Panc1 (cell line): ENCODE measurements at regions not wholly inside any gene's neighbourhood (a gene's known extent, or its start where the extent isn't known, plus 50 kb on each side); places are given as distances from the start of the nearest gene placed in this dataset.

Source experiments
- ATAC-seq: fragments of 200-7000 bp; cut with Tn5 transposase; 2 replicates; pipeline ENCODE4 v1.9.1; 2020; ENCODE audit warnings: mild to moderate bottlenecking, moderate library complexity
- BruUV-seq: library from RNA; stranded (reverse); fragments of 400-500 nt; replicated peaks from 2 replicates; lab custom pipeline; 2021; lab: Mats Ljungman, UMichigan
- CTCF ChIA-PET: fragments of 300-600 bp; sonication (Branson Sonifier 250); formaldehyde crosslinking; loops from one replicate; lab custom pipeline; 2022; ENCODE audit warnings: antibody characterized with exemption; lab: Charles Lee
- POLR2A ChIA-PET: fragments of 300-600 bp; sonication (Branson Sonifier 250); formaldehyde crosslinking; loops from one replicate; lab custom pipeline; 2022; ENCODE audit warnings: antibody characterized with exemption; lab: Charles Lee
- DNase-seq: peaks from one replicate; pipeline ENCODE4 v3.0.0-alpha.2; 2010; ENCODE audit warnings: low read depth, low spot score
- H3K27ac ChIP-seq: 2 replicates; pipeline ENCODE4 v1.5.1; 2011; ENCODE audit warnings: mild to moderate bottlenecking, low read length, inconsistent platforms
- H3K27me3 ChIP-seq: fragments of 200-500 bp; sonication (Bioruptor generic); 2 replicates; pipeline ENCODE4 v1.6.0; 2014; ENCODE audit warnings: low read length, inconsistent platforms; ENCODE audit not compliant: control insufficient read depth, insufficient read depth
- H3K36me3 ChIP-seq: fragments of 200-500 bp; sonication (Bioruptor generic); 2 replicates; pipeline ENCODE4 v1.5.1; 2014; ENCODE audit warnings: inconsistent platforms, mild to moderate bottlenecking, low read length, moderate library complexity; ENCODE audit not compliant: control insufficient read depth, insufficient read depth
- H3K4me1 ChIP-seq: 2 replicates; pipeline ENCODE4 v1.5.1; 2011; ENCODE audit warnings: inconsistent platforms, mild to moderate bottlenecking, low read length, moderate library complexity; ENCODE audit not compliant: control insufficient read depth, insufficient read depth
- H3K4me3 ChIP-seq, 2 experiments: 2 replicates each; pipeline ENCODE4 v1.5.1; 2011 to 2012; ENCODE audit warnings: low read depth in 2 of 2, low read length in 2 of 2, mild to moderate bottlenecking in 2 of 2, inconsistent platforms in 1 of 2, moderate library complexity in 1 of 2
- H3K9me3 ChIP-seq: fragments of 200-500 bp; sonication (Bioruptor generic); 2 replicates; pipeline ENCODE4 v1.5.1; 2014; ENCODE audit warnings: low read depth, mild to moderate bottlenecking, inconsistent platforms, low read length, moderate library complexity; ENCODE audit not compliant: control insufficient read depth, insufficient read depth
- POLR2AphosphoS5 ChIP-seq: IDR thresholded peaks from 2 replicates; pipeline ENCODE4 v1.6.1; 2012; ENCODE audit warnings: mild to moderate bottlenecking, low read depth, low read length, moderate library complexity
- SIN3A ChIP-seq: IDR thresholded peaks from 2 replicates; pipeline ENCODE4 v1.6.1; 2012; ENCODE audit warnings: low read depth, mild to moderate bottlenecking, low read length, moderate library complexity, borderline replicate concordance; ENCODE audit not compliant: insufficient read depth
- TCF7L2 ChIP-seq: IDR thresholded peaks from 2 replicates; pipeline ENCODE4 v1.6.1; 2011; ENCODE audit warnings: mild to moderate bottlenecking, low read depth, low read length, inconsistent platforms
- in situ Hi-C: cut with HindIII; loops from 2 replicates; pipeline ENCODE4 v1.10.0; 2016; ENCODE audit warnings: low sequenced_read_pairs, low pct_unique_long_range_greater_than_20kb
- intact Hi-C: fragments of 100-400 bp; cut with micrococcal nuclease; formaldehyde crosslinking; loops from one replicate; pipeline ENCODE4 v1.10.0; 2022; ENCODE audit not compliant: unreplicated experiment
- TF ChIP-seq, protein P1 (sequence below): fragments of 450-650 bp; IDR thresholded peaks from 2 replicates; pipeline ENCODE4 v1.5.1; 2017; ENCODE audit warnings: mild to moderate bottlenecking
- TF ChIP-seq, protein P2 (sequence below), 2 experiments: IDR thresholded peaks; 2 replicates each; pipeline ENCODE4 v1.6.1; 2011 to 2012; ENCODE audit warnings: low read depth in 2 of 2, control low read depth in 1 of 2, low read length in 1 of 2, mild to moderate bottlenecking in 1 of 2, moderate library complexity in 1 of 2; ENCODE audit not compliant: insufficient read depth in 1 of 2

DNA sequence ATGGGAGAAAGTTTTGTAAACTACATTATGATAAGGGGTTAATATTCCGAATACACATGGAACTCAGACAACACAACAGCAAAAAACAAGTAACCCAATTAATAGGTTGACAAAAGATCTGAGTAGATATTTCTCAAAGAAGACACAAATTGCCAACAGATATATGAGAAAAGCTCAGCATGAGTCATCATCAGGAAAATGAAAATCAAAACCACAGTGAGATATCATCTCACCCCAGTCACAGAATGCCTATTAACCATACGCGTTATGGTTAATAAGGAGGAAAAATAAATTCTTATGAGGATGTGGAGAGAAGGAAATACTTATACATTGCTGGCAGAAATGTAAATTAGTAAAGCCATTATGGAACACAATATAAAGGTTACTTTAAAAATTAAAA, 695.0 kb downstream of the COL12A1 start:
- intact Hi-C loops, result no loop called here
- Histone ChIP-seq H3K36me3 (no peaks in the 10 kb centered on the region), H3K4me1 (no peaks in the 10 kb centered on the region), H3K9me3 (no peaks in the 10 kb centered on the region), H3K27me3 (no peaks in the 10 kb centered on the region), H3K4me3 (no peak overlapping the region), H3K27ac (no peak overlapping the region)
- ATAC-seq, result no peak
- POLR2A ChIA-PET, result no interaction called here
- DNase-seq, result no peak
- in situ Hi-C loops, result no loop called here
- no TSS peak for BruUV-seq
- no peak for TF ChIP-seq SIN3A
- TF ChIP-seq TCF7L2, result no peak
- TF ChIP-seq, protein P1, sequence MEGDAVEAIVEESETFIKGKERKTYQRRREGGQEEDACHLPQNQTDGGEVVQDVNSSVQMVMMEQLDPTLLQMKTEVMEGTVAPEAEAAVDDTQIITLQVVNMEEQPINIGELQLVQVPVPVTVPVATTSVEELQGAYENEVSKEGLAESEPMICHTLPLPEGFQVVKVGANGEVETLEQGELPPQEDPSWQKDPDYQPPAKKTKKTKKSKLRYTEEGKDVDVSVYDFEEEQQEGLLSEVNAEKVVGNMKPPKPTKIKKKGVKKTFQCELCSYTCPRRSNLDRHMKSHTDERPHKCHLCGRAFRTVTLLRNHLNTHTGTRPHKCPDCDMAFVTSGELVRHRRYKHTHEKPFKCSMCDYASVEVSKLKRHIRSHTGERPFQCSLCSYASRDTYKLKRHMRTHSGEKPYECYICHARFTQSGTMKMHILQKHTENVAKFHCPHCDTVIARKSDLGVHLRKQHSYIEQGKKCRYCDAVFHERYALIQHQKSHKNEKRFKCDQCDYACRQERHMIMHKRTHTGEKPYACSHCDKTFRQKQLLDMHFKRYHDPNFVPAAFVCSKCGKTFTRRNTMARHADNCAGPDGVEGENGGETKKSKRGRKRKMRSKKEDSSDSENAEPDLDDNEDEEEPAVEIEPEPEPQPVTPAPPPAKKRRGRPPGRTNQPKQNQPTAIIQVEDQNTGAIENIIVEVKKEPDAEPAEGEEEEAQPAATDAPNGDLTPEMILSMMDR, result no peak
- TF ChIP-seq, protein P2, sequence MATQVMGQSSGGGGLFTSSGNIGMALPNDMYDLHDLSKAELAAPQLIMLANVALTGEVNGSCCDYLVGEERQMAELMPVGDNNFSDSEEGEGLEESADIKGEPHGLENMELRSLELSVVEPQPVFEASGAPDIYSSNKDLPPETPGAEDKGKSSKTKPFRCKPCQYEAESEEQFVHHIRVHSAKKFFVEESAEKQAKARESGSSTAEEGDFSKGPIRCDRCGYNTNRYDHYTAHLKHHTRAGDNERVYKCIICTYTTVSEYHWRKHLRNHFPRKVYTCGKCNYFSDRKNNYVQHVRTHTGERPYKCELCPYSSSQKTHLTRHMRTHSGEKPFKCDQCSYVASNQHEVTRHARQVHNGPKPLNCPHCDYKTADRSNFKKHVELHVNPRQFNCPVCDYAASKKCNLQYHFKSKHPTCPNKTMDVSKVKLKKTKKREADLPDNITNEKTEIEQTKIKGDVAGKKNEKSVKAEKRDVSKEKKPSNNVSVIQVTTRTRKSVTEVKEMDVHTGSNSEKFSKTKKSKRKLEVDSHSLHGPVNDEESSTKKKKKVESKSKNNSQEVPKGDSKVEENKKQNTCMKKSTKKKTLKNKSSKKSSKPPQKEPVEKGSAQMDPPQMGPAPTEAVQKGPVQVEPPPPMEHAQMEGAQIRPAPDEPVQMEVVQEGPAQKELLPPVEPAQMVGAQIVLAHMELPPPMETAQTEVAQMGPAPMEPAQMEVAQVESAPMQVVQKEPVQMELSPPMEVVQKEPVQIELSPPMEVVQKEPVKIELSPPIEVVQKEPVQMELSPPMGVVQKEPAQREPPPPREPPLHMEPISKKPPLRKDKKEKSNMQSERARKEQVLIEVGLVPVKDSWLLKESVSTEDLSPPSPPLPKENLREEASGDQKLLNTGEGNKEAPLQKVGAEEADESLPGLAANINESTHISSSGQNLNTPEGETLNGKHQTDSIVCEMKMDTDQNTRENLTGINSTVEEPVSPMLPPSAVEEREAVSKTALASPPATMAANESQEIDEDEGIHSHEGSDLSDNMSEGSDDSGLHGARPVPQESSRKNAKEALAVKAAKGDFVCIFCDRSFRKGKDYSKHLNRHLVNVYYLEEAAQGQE (IDR thresholded peaks at IDR 0.05; ENCODE audit: insufficient read depth in 1 of 2, low read depth in 2 of 2, low read length in 1 of 2), result no peak
- TF ChIP-seq POLR2AphosphoS5, result no peak
- CTCF ChIA-PET, result no interaction called here

DNA sequence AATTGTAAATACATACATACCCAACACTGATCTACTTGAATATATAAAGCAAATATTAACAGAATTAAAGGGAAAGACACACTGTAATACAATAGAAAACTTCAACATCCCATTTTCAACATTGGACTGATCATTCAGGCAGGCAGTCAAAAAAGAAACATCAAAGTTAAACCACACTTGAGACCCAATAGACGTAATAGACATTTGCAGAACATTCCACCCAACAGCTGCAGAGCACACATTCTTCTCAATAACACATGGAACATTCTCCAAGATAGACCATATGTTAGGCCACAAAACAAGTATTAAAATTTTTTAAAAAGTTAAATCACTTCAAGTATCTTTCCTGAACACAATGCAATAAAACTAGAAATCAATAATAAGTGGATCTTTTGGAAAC, 698.2 kb downstream of the COL12A1 start:
- H3K4me1 ChIP-seq, result no peaks in the 10 kb centered on the region
- no peaks in the 10 kb centered on the region for H3K27me3 ChIP-seq
- ChIA-PET POLR2A (no interaction called here), CTCF (no interaction called here)
- ATAC-seq (no peak), DNase-seq (no peak)
- H3K27ac ChIP-seq, result no peak overlapping the region
- TF ChIP-seq POLR2AphosphoS5, result no peak
- TF ChIP-seq, protein P1, result no peak
- TF ChIP-seq SIN3A, result no peak
- TF ChIP-seq TCF7L2, result no peak
- TF ChIP-seq, protein P2 (IDR thresholded peaks at IDR 0.05; ENCODE audit: insufficient read depth in 1 of 2, low read depth in 2 of 2, low read length in 1 of 2), result no peak
- no TSS peak for BruUV-seq
- in situ Hi-C loops (no loop called here), intact Hi-C loops (no loop called here)
- H3K4me3 ChIP-seq, result no peak overlapping the region
- no peaks in the 10 kb centered on the region for H3K36me3 ChIP-seq
- peaks cover 13% of the 10 kb centered on the region; the same call in 1 of the 2 replicates for H3K9me3 ChIP-seq
